ENCODE measurements at regions not wholly inside any gene's neighbourhood (a gene's known extent, or its start where the extent isn't known, plus 50 kb on each side); places are given as distances from the start of the nearest gene placed in this dataset.

- no peak overlapping the region for H3K23ac ChIP-seq (ENCODE audit: low read length)
- no peaks in the 10 kb centered on the region for H3K36me3 ChIP-seq (ENCODE audit: control insufficient read depth in 1 of 2, insufficient read depth in 2 of 2, low read length in 2 of 2)
- DNase-seq = no peak
- no peak overlapping the region for H4K12ac ChIP-seq (ENCODE audit: low read depth, low read length)
- no peaks in the 10 kb centered on the region for H3K9me3 ChIP-seq (ENCODE audit: insufficient read depth, low read depth, low read length)
- no peak overlapping the region for H2AFZ ChIP-seq (ENCODE audit: insufficient read depth, low read length, poor library complexity)
- H4K8ac ChIP-seq (ENCODE audit: low read depth, low read length) = no peak overlapping the region
- no peak overlapping the region for H3K9ac ChIP-seq (ENCODE audit: low read length)
- H3K27me3 ChIP-seq (ENCODE audit: insufficient read depth, low read length) = no peaks in the 10 kb centered on the region
- no peak overlapping the region for H4K91ac ChIP-seq (ENCODE audit: low read depth, low read length)
- no peak overlapping the region for H2BK12ac ChIP-seq (ENCODE audit: low read length)
- no peak overlapping the region for H3K4me3 ChIP-seq (ENCODE audit: low read depth, low read length)
- no peaks in the 10 kb centered on the region for H3K79me2 ChIP-seq (ENCODE audit: control insufficient read depth, insufficient read depth, low read length, poor library complexity)
- no peak overlapping the region for H2AK5ac ChIP-seq (ENCODE audit: low read length)
- H2BK120ac ChIP-seq (ENCODE audit: insufficient read depth, low read length, poor library complexity) = no peak overlapping the region
- H3K4me1 ChIP-seq (ENCODE audit: control insufficient read depth in 1 of 2, insufficient read depth in 2 of 2, low read length in 2 of 2) = no peaks in the 10 kb centered on the region
- no CpG with 5 or more reads among the region's 6 CpGs for WGBS (ENCODE audit: extremely low coverage, insufficient coverage, insufficient read length)
- H3K14ac ChIP-seq (ENCODE audit: low read length) = no peak overlapping the region
- H3K18ac ChIP-seq (ENCODE audit: low read length) = no peak overlapping the region
- H3K27ac ChIP-seq (ENCODE audit: low read depth, low read length) = no peak overlapping the region
- H2BK5ac ChIP-seq (ENCODE audit: low read depth, low read length, poor library complexity) = no peak overlapping the region
- H3K4me2 ChIP-seq (ENCODE audit: low read length) = no peak overlapping the region
- H3K4ac ChIP-seq (ENCODE audit: low read depth, low read length) = no peak overlapping the region
- H3K79me1 ChIP-seq (ENCODE audit: low read length) = no peaks in the 10 kb centered on the region
These were observed 133.8 kb downstream of the MAIP1 start for GRCh38 chr2:200089040-200089755.

- Histone ChIP-seq H3K27me3 (ENCODE audit: insufficient read depth, low read length) (no peaks in the 10 kb centered on the region), H3K4ac (ENCODE audit: low read depth, low read length) (no peak overlapping the region), H2BK12ac (ENCODE audit: low read length) (no peak overlapping the region), H2AFZ (ENCODE audit: insufficient read depth, low read length, poor library complexity) (no peak overlapping the region), H3K18ac (ENCODE audit: low read length) (no peak overlapping the region), H2BK5ac (ENCODE audit: low read depth, low read length, poor library complexity) (no peak overlapping the region), H3K4me1 (ENCODE audit: control insufficient read depth in 1 of 2, insufficient read depth in 2 of 2, low read length in 2 of 2) (no peaks in the 10 kb centered on the region), H3K9ac (ENCODE audit: low read length) (no peak overlapping the region), H2AK5ac (ENCODE audit: low read length) (no peak overlapping the region), H2BK120ac (ENCODE audit: insufficient read depth, low read length, poor library complexity) (peak overlapping the region; percentile 24), H3K79me2 (ENCODE audit: control insufficient read depth, insufficient read depth, low read length, poor library complexity) (no peaks in the 10 kb centered on the region), H4K8ac (ENCODE audit: low read depth, low read length) (no peak overlapping the region), H4K91ac (ENCODE audit: low read depth, low read length) (no peak overlapping the region), H3K36me3 (ENCODE audit: control insufficient read depth in 1 of 2, insufficient read depth in 2 of 2, low read length in 2 of 2) (no peaks in the 10 kb centered on the region), H3K14ac (ENCODE audit: low read length) (no peak overlapping the region), H3K9me3 (ENCODE audit: insufficient read depth, low read depth, low read length) (no peaks in the 10 kb centered on the region), H3K4me2 (ENCODE audit: low read length) (no peak overlapping the region), H3K79me1 (ENCODE audit: low read length) (no peaks in the 10 kb centered on the region), H3K23ac (ENCODE audit: low read length) (no peak overlapping the region), H4K12ac (ENCODE audit: low read depth, low read length) (no peak overlapping the region), H3K4me3 (ENCODE audit: low read depth, low read length) (no peak overlapping the region), H3K27ac (ENCODE audit: low read depth, low read length) (no peak overlapping the region)
- no peak for DNase-seq
- WGBS (ENCODE audit: extremely low coverage, insufficient coverage, insufficient read length) = no CpG with 5 or more reads among the region's 6 CpGs
These were observed 134.4 kb downstream of the MAIP1 start for GRCh38 chr2:200089756-200090109.

- Histone ChIP-seq H3K36me3 (ENCODE audit: control insufficient read depth in 1 of 2, insufficient read depth in 2 of 2, low read length in 2 of 2) (no peaks in the 10 kb centered on the region), H4K91ac (ENCODE audit: low read depth, low read length) (no peak overlapping the region), H2BK5ac (ENCODE audit: low read depth, low read length, poor library complexity) (no peak overlapping the region), H4K12ac (ENCODE audit: low read depth, low read length) (no peak overlapping the region), H3K23ac (ENCODE audit: low read length) (no peak overlapping the region), H2AFZ (ENCODE audit: insufficient read depth, low read length, poor library complexity) (no peak overlapping the region), H2BK120ac (ENCODE audit: insufficient read depth, low read length, poor library complexity) (no peak overlapping the region), H3K79me1 (ENCODE audit: low read length) (no peaks in the 10 kb centered on the region), H3K4me1 (ENCODE audit: control insufficient read depth in 1 of 2, insufficient read depth in 2 of 2, low read length in 2 of 2) (no peaks in the 10 kb centered on the region), H3K9me3 (ENCODE audit: insufficient read depth, low read depth, low read length) (no peaks in the 10 kb centered on the region), H3K4me2 (ENCODE audit: low read length) (no peak overlapping the region), H2BK12ac (ENCODE audit: low read length) (no peak overlapping the region), H4K8ac (ENCODE audit: low read depth, low read length) (no peak overlapping the region), H3K27me3 (ENCODE audit: insufficient read depth, low read length) (no peaks in the 10 kb centered on the region), H3K18ac (ENCODE audit: low read length) (no peak overlapping the region), H3K9ac (ENCODE audit: low read length) (no peak overlapping the region), H2AK5ac (ENCODE audit: low read length) (no peak overlapping the region), H3K4ac (ENCODE audit: low read depth, low read length) (no peak overlapping the region), H3K14ac (ENCODE audit: low read length) (no peak overlapping the region), H3K27ac (ENCODE audit: low read depth, low read length) (no peak overlapping the region), H3K79me2 (ENCODE audit: control insufficient read depth, insufficient read depth, low read length, poor library complexity) (no peaks in the 10 kb centered on the region), H3K4me3 (ENCODE audit: low read depth, low read length) (no peak overlapping the region)
- no CpG with 5 or more reads among the region's 6 CpGs for WGBS (ENCODE audit: extremely low coverage, insufficient coverage, insufficient read length)
- DNase-seq = no peak
These were observed 135.3 kb downstream of the MAIP1 start for GRCh38 chr2:200090683-200091082.

- Histone ChIP-seq H2AFZ (ENCODE audit: insufficient read depth, low read length, poor library complexity) (no peak overlapping the region), H3K4ac (ENCODE audit: low read depth, low read length) (no peak overlapping the region), H2BK5ac (ENCODE audit: low read depth, low read length, poor library complexity) (no peak overlapping the region), H3K4me1 (ENCODE audit: control insufficient read depth in 1 of 2, insufficient read depth in 2 of 2, low read length in 2 of 2) (no peaks in the 10 kb centered on the region), H3K4me3 (ENCODE audit: low read depth, low read length) (no peak overlapping the region), H3K23ac (ENCODE audit: low read length) (no peak overlapping the region), H2BK12ac (ENCODE audit: low read length) (no peak overlapping the region), H3K14ac (ENCODE audit: low read length) (no peak overlapping the region), H4K8ac (ENCODE audit: low read depth, low read length) (no peak overlapping the region), H2BK120ac (ENCODE audit: insufficient read depth, low read length, poor library complexity) (no peak overlapping the region), H3K18ac (ENCODE audit: low read length) (no peak overlapping the region), H3K27ac (ENCODE audit: low read depth, low read length) (no peak overlapping the region), H3K4me2 (ENCODE audit: low read length) (no peak overlapping the region), H3K79me1 (ENCODE audit: low read length) (no peaks in the 10 kb centered on the region), H3K27me3 (ENCODE audit: insufficient read depth, low read length) (no peaks in the 10 kb centered on the region), H4K91ac (ENCODE audit: low read depth, low read length) (no peak overlapping the region), H3K79me2 (ENCODE audit: control insufficient read depth, insufficient read depth, low read length, poor library complexity) (no peaks in the 10 kb centered on the region), H3K9me3 (ENCODE audit: insufficient read depth, low read depth, low read length) (no peaks in the 10 kb centered on the region), H2AK5ac (ENCODE audit: low read length) (no peak overlapping the region), H3K9ac (ENCODE audit: low read length) (no peak overlapping the region), H3K36me3 (ENCODE audit: control insufficient read depth in 1 of 2, insufficient read depth in 2 of 2, low read length in 2 of 2) (no peaks in the 10 kb centered on the region), H4K12ac (ENCODE audit: low read depth, low read length) (no peak overlapping the region)
- WGBS (ENCODE audit: extremely low coverage, insufficient coverage, insufficient read length) = no CpG with 5 or more reads among the region's 2 CpGs
- no peak for DNase-seq
These were observed 135.7 kb downstream of the MAIP1 start for GRCh38 chr2:200091126-200091525.
